CD14-positive monocyte (primary cell): ENCODE measurements at regions not wholly inside any gene's neighbourhood (a gene's known extent, or its start where the extent isn't known, plus 50 kb on each side); places are given as distances from the start of the nearest gene placed in this dataset.

Experiments used
- DNase-seq, 3 donors: peaks; one replicate each; pipeline ENCODE4 v3.0.0-alpha.2; 2011 to 2022
- H2AFZ ChIP-seq: 2 replicates; pipeline ENCODE4 v1.6.0; 2012; ENCODE audit warnings: mild to moderate bottlenecking, low read depth, low read length, inconsistent platforms; ENCODE audit not compliant: insufficient read depth, poor library complexity, severe bottlenecking
- H3K27ac ChIP-seq, 2 donors: 1 replicate in 1 of 2; 2 replicates in 1 of 2; pipeline ENCODE4 v1.5.1; 2012 to 2013; ENCODE audit warnings: low read length in 2 of 2, control low read depth in 1 of 2, inconsistent platforms in 1 of 2, low read depth in 1 of 2, mild to moderate bottlenecking in 1 of 2
- H3K27me3 ChIP-seq, 2 donors: one replicate each; pipeline versions ENCODE4 v1.6.0 to v1.6.1; 2011 to 2013; ENCODE audit warnings: low read length in 2 of 2; ENCODE audit not compliant: control insufficient read depth in 2 of 2, insufficient read depth in 2 of 2
- H3K36me3 ChIP-seq, 2 donors: replicated peaks in 1 of 2; 1 replicate in 1 of 2; 2 replicates in 1 of 2; pipeline versions ENCODE4 v1.5.1 to v1.6.1; 2012 to 2013; ENCODE audit warnings: low read length in 2 of 2, control low read depth in 1 of 2, inconsistent platforms in 1 of 2, mild to moderate bottlenecking in 1 of 2; ENCODE audit not compliant: insufficient read depth in 2 of 2, control insufficient read depth in 1 of 2
- H3K4me1 ChIP-seq, 2 donors: 1 replicate in 1 of 2; 2 replicates in 1 of 2; pipeline versions ENCODE4 v1.5.1 to v1.6.1; 2012 to 2013; ENCODE audit warnings: low read length in 2 of 2, control low read depth in 1 of 2, inconsistent platforms in 1 of 2, mild to moderate bottlenecking in 1 of 2, moderate library complexity in 1 of 2; ENCODE audit not compliant: insufficient read depth in 2 of 2, control insufficient read depth in 1 of 2
- H3K4me2 ChIP-seq: replicated peaks from 2 replicates; pipeline ENCODE3; 2012; ENCODE audit warnings: low read length, moderate library complexity, mild to moderate bottlenecking; ENCODE audit not compliant: poor library complexity, severe bottlenecking; ENCODE audit errors: extremely low read depth
- H3K4me3 ChIP-seq, 3 experiments: fragments of 200-600 bp in 1 of 3; sonication (generic) in 1 of 3; replicated peaks in 1 of 3; 1 replicate in 2 of 3; 2 replicates in 1 of 3; pipeline ENCODE4 v1.5.1; 2011 to 2013; ENCODE audit warnings: low read length in 3 of 3, mild to moderate bottlenecking in 3 of 3, control low read depth in 2 of 3, low read depth in 2 of 3, inconsistent platforms in 1 of 3, moderate library complexity in 1 of 3
- H3K79me2 ChIP-seq: 2 replicates; pipeline ENCODE4 v1.6.0; 2012; ENCODE audit warnings: mild to moderate bottlenecking, control low read depth, inconsistent platforms, low read length, moderate library complexity; ENCODE audit not compliant: insufficient read depth
- H3K9ac ChIP-seq: 2 replicates; pipeline ENCODE4 v1.6.0; 2017; ENCODE audit warnings: low read length, mild to moderate bottlenecking; ENCODE audit not compliant: insufficient read depth, poor library complexity, severe bottlenecking
- H3K9me3 ChIP-seq, 2 donors: replicated peaks in 1 of 2; 1 replicate in 1 of 2; 2 replicates in 1 of 2; pipeline versions ENCODE4 v1.5.1 to v1.6.1; 2012 to 2013; ENCODE audit warnings: low read length in 2 of 2, control low read depth in 1 of 2; ENCODE audit not compliant: control insufficient read depth in 1 of 2, insufficient read depth in 1 of 2
- H4K20me1 ChIP-seq: 2 replicates; pipeline ENCODE4 v1.6.0; 2012; ENCODE audit warnings: mild to moderate bottlenecking, low read length, control low read depth, moderate library complexity; ENCODE audit not compliant: insufficient read depth
- H3K27ac Mint-ChIP-seq, 7 donors: one replicate each; pipeline ENCODE4 v1.8.0; 2020; ENCODE audit warnings: mild to moderate bottlenecking in 7 of 7, mixed read lengths in 7 of 7, moderate library complexity in 6 of 7, inconsistent platforms in 2 of 7
- H3K27me3 Mint-ChIP-seq, 3 donors: one replicate each; pipeline ENCODE4 v1.8.0; 2021 to 2022; ENCODE audit warnings: low read depth in 3 of 3, mild to moderate bottlenecking in 3 of 3, mixed read lengths in 3 of 3, moderate library complexity in 3 of 3, inconsistent platforms in 1 of 3
- H3K36me3 Mint-ChIP-seq, 2 donors: one replicate each; pipeline ENCODE4 v1.8.0; 2020; ENCODE audit warnings: mixed read lengths in 2 of 2, inconsistent platforms in 1 of 2, mild to moderate bottlenecking in 1 of 2
- H3K4me1 Mint-ChIP-seq: one replicate; pipeline ENCODE4 v1.8.0; 2020; ENCODE audit warnings: mild to moderate bottlenecking, mixed read lengths
- H3K4me3 Mint-ChIP-seq, 2 donors: one replicate each; pipeline ENCODE4 v1.8.0; 2020; ENCODE audit warnings: mild to moderate bottlenecking in 2 of 2, mixed read lengths in 2 of 2, moderate library complexity in 1 of 2
- H3K9me3 Mint-ChIP-seq, 7 donors: one replicate each; pipeline ENCODE4 v1.8.0; 2020 to 2022; ENCODE audit warnings: mixed read lengths in 7 of 7, mild to moderate bottlenecking in 6 of 7, moderate library complexity in 6 of 7, inconsistent platforms in 2 of 7
- CTCF ChIP-seq: fragments of 200-600 bp; IDR thresholded peaks from one replicate; pipeline ENCODE4 v1.8.0; 2022; ENCODE audit warnings: antibody characterized with exemption, mild to moderate bottlenecking
- WGBS: methylation state at CpG from one replicate; pipeline ENCODE4 v1.1.5; 2013; ENCODE audit warnings: missing lambda C conversion rate; ENCODE audit not compliant: insufficient coverage; 5-methylcytosine and 5-hydroxymethylcytosine counted together
- intact Hi-C, 2 donors: fragments of 100-400 bp; cut with micrococcal nuclease; formaldehyde crosslinking; loops; one replicate each; pipeline versions ENCODE4 v1.15.0 to v1.15.1; 2023

GRCh38 chr5:20445326-20445860, 457.4 kb upstream of the CDH18 start:
- no peaks in the 10 kb centered on the region for H3K36me3 Mint-ChIP-seq
- peaks cover 0 to 9% (median 2%) of the 10 kb centered on the region in 7 donors for H3K9me3 Mint-ChIP-seq
- Histone ChIP-seq H4K20me1 (no peaks in the 10 kb centered on the region), H3K36me3 (no peaks in the 10 kb centered on the region), H2AFZ (no peak overlapping the region), H3K27ac (no peak overlapping the region), H3K4me1 (no peaks in the 10 kb centered on the region), H3K79me2 (no peaks in the 10 kb centered on the region), H3K9ac (no peak overlapping the region), H3K9me3 (no peaks in the 10 kb centered on the region), H3K27me3 (no peaks in the 10 kb centered on the region), H3K4me2 (no peak overlapping the region), H3K4me3 (no peak overlapping the region)
- H3K27ac Mint-ChIP-seq = no peak overlapping the region
- DNase-seq = no peak
- H3K4me3 Mint-ChIP-seq = no peak overlapping the region
- intact Hi-C loops = no loop called here
- WGBS = 83% methylated on average over 1 of the region's 1 CpG
- no peak for TF ChIP-seq CTCF
- no peaks in the 10 kb centered on the region for H3K27me3 Mint-ChIP-seq
- H3K4me1 Mint-ChIP-seq = no peaks in the 10 kb centered on the region

GRCh38 chr5:20434786-20435185, 446.8 kb upstream of the CDH18 start:
- H3K36me3 Mint-ChIP-seq = no peaks in the 10 kb centered on the region
- no peaks in the 10 kb centered on the region for H3K27me3 Mint-ChIP-seq
- Histone ChIP-seq H3K79me2 (no peaks in the 10 kb centered on the region), H3K4me3 (no peak overlapping the region), H3K9me3 (no peaks in the 10 kb centered on the region), H3K9ac (no peak overlapping the region), H3K27ac (no peak overlapping the region), H4K20me1 (no peaks in the 10 kb centered on the region), H3K27me3 (no peaks in the 10 kb centered on the region), H3K4me2 (no peak overlapping the region), H2AFZ (no peak overlapping the region), H3K4me1 (no peaks in the 10 kb centered on the region), H3K36me3 (no peaks in the 10 kb centered on the region)
- no peaks in the 10 kb centered on the region for H3K9me3 Mint-ChIP-seq
- intact Hi-C loops = no loop called here
- TF ChIP-seq CTCF = no peak
- no peak overlapping the region for H3K27ac Mint-ChIP-seq
- no peak overlapping the region for H3K4me3 Mint-ChIP-seq
- no peaks in the 10 kb centered on the region for H3K4me1 Mint-ChIP-seq
- DNase-seq = no peak
- 80% methylated on average over 1 of the region's 3 CpGs for whole genome bisulfite sequencing
